GM18505 (cell line): ENCODE measurements at regions not wholly inside any gene's neighbourhood (a gene's known extent, or its start where the extent isn't known, plus 50 kb on each side); places are given as distances from the start of the nearest gene placed in this dataset.
A peak's percentile ranks its signal among the peaks of the same experiment; 100 is the strongest.

ENCODE experiments used
- ATAC-seq: cut with Tn5 transposase; IDR thresholded peaks from one replicate; pipeline ENCODE4 v1.9.1; 2021; ENCODE audit not compliant: unreplicated experiment
- POLR2A ChIP-seq: IDR thresholded peaks from 4 replicates; pipeline ENCODE4 v1.6.1; 2011; ENCODE audit warnings: borderline replicate concordance; ENCODE audit not compliant: insufficient read depth, insufficient read length; ENCODE audit errors: extremely low read depth

GRCh38 chr3:46124216-46125177 is 83.6 kb downstream of the CCR1 start:
- TF ChIP-seq POLR2A, result no peak
- ATAC-seq, result no peak

- no peak for ATAC-seq
- TF ChIP-seq POLR2A, result no peak
Measured at GRCh38 chr3:46123646-46124045, 84.5 kb downstream of the CCR1 start.

DNA sequence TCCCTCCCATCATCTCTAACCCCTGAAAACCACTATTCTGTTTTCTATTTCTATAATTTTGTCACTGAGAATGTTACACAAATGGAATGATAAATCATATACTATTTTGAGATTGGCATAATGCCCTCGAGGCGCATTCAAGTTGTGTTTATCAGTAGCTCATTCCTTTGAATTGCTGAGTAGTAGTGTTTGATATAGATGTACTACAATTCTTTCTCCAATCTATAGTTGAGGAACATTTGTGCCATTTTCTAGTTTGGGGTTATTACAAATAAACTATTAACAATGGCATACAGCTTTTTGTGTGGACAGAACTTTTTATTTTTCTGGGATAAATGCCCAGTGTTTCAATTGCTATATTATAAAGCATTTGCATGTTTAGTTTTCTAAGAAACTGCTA is 86.0 kb downstream of the CCR1 start:
- no peak for ATAC-seq
- TF ChIP-seq POLR2A, result no peak

DNA sequence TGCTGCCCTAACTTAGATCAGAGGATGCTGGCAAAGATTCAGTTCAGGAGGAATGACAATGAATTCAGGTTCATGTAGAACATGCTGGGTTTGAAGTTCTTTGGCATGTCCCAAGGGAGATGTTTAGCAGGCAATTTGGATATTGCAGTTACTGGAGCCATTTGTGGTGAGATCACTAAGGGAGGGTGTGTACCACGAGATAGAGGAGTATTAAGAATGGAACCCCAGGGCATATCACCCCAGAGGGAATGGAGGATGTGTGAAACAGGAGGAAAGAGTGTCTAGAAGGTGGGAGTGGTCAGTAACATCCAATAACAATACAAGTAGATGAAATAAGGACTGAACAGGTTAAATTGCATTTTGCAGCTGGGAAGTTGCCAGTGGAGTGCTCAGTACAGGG is 87.1 kb downstream of the CCR1 start:
- no peak for ATAC-seq
- TF ChIP-seq POLR2A, result no peak

- ATAC-seq, result no peak
- TF ChIP-seq POLR2A, result no peak
Measured at GRCh38 chr3:46119709-46120498, 88.2 kb downstream of the CCR1 start.

DNA sequence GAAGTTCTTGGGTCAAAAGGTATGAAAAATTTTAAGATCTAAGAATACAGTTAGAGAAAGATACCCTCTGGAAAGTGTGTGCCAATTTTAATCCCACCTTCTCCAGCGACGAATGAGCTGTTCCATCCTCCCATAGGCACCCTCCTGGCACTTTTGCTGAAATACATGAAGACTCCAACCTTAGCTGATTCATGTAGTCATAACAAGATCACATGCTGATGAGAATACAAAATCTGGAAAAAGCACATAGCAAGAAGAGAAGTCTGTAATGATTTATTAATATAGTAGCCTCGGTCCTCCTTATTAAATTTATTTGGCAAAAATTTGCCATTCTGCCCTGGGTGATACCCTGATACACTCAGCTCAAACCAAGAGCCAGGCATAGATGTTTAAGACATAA is 88.9 kb downstream of the CCR1 start:
- no peak for ATAC-seq
- TF ChIP-seq POLR2A, result no peak

- ATAC-seq, result no peak
- TF ChIP-seq POLR2A, result no peak
Measured at GRCh38 chr3:46116996-46117395, 89.7 kb upstream of the XCR1 start.

- ATAC-seq, result no peak
- TF ChIP-seq POLR2A, result no peak
Measured at GRCh38 chr3:46114323-46114988, 87.2 kb upstream of the XCR1 start.

GRCh38 chr3:46113608-46114007 is 86.3 kb upstream of the XCR1 start:
- no peak for ATAC-seq

GRCh38 chr3:46112984-46113383 is 85.7 kb upstream of the XCR1 start:
- no peak for TF ChIP-seq POLR2A
- no peak for ATAC-seq

More at GRCh38 chr3:46113608-46114007, 86.3 kb upstream of the XCR1 start:
- TF ChIP-seq POLR2A, result no peak

- TF ChIP-seq POLR2A, result no peak
- no peak for ATAC-seq
Measured at GRCh38 chr3:46112296-46112695, 85.0 kb upstream of the XCR1 start.

- TF ChIP-seq POLR2A, result peak; percentile 71
- no peak for ATAC-seq
Measured at GRCh38 chr3:46110701-46111493, 83.6 kb upstream of the XCR1 start.
